IMR-90 (cell line): ENCODE measurements at regions not wholly inside any gene's neighbourhood (a gene's known extent, or its start where the extent isn't known, plus 50 kb on each side); places are given as distances from the start of the nearest gene placed in this dataset.

Source experiments
- BHLHE40 ChIP-seq: fragments of 150-350 bp; IDR thresholded peaks from 2 replicates; pipeline ENCODE4 v1.6.1; 2016; ENCODE audit warnings: mild to moderate bottlenecking, low read depth, low read length
- CEBPB ChIP-seq: IDR thresholded peaks from 2 replicates; pipeline ENCODE4 v1.6.1; 2012; ENCODE audit warnings: low read depth, low read length, improper control_type of control experiment
- MAFK ChIP-seq: IDR thresholded peaks from 2 replicates; pipeline ENCODE4 v1.6.1; 2012; ENCODE audit warnings: low read depth, low read length, improper control_type of control experiment
- MAZ ChIP-seq: IDR thresholded peaks from 2 replicates; pipeline ENCODE4 v1.6.1; 2012; ENCODE audit warnings: low read depth, mild to moderate bottlenecking, low read length, improper control_type of control experiment, moderate library complexity, borderline replicate concordance
- MXI1 ChIP-seq: IDR thresholded peaks from 2 replicates; pipeline ENCODE4 v1.6.1; 2012; ENCODE audit warnings: low read depth, mild to moderate bottlenecking, low read length, moderate library complexity, borderline replicate concordance
- NFE2L2 ChIP-seq: fragments of 150-350 bp; IDR thresholded peaks from 2 replicates; pipeline ENCODE4 v1.6.1; 2016; ENCODE audit warnings: low read depth, mild to moderate bottlenecking, low read length
- POLR2A ChIP-seq: IDR thresholded peaks from 2 replicates; pipeline ENCODE4 v1.6.1; 2012; ENCODE audit warnings: mild to moderate bottlenecking, low read depth, low read length
- RAD21 ChIP-seq: IDR thresholded peaks from 2 replicates; pipeline ENCODE4 v1.6.1; 2012; ENCODE audit warnings: low read length, improper control_type of control experiment
- RCOR1 ChIP-seq: IDR thresholded peaks from 2 replicates; pipeline ENCODE4 v1.6.1; 2012; ENCODE audit warnings: mild to moderate bottlenecking, low read length, improper control_type of control experiment; ENCODE audit not compliant: insufficient replicate concordance
- RFX5 ChIP-seq: IDR thresholded peaks from 2 replicates; pipeline ENCODE4 v1.8.0; 2012; ENCODE audit warnings: low read depth, mild to moderate bottlenecking, low read length, moderate library complexity
- SMC3 ChIP-seq: fragments of 150-350 bp; IDR thresholded peaks from 2 replicates; pipeline ENCODE4 v1.6.1; 2016; ENCODE audit warnings: low read depth, mild to moderate bottlenecking, antibody characterized with exemption, low read length, moderate library complexity
- TF ChIP-seq, protein P1 (sequence below): conservative IDR thresholded peaks from 2 replicates; pipeline ENCODE4 v1.5.1; 2012; ENCODE audit warnings: mild to moderate bottlenecking, low read depth, low read length, improper control_type of control experiment
- TF ChIP-seq, protein P2 (sequence below): fragments of 150-350 bp; IDR thresholded peaks from 2 replicates; pipeline ENCODE4 v1.6.1; 2016; ENCODE audit warnings: low read depth, mild to moderate bottlenecking, low read length, moderate library complexity, borderline replicate concordance
- TF ChIP-seq, protein P3 (sequence below): fragments of 150-350 bp; IDR thresholded peaks from 2 replicates; pipeline ENCODE4 v1.6.1; 2017; ENCODE audit warnings: mild to moderate bottlenecking, antibody characterized with exemption, low read length, low read depth

DNA sequence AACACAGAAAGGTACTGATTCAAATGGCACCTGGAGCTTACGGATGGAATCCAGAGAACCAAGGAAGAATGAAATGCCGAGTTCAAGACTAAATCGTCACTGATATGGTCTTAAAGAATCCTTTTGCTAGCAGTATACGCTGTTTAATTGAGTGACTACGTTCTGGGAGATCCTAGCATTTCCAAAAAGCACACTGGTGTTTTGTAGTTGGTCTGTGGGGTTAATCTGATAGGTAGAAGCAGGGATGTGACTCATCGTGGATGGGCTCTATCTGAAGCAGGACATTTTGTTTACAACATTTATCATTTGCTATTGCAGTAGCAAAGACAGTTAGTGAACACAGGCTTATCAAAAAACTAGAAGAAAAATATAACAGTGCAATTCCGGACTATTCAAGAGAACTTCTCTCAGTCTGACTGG, 169.2 kb upstream of the HMGA2 start:
- no peak for TF ChIP-seq BHLHE40
- TF ChIP-seq POLR2A, result no peak
- TF ChIP-seq CEBPB, result 0 out of 2 replicates have a peak, but pooled peaks have one; percentile 8
- TF ChIP-seq, protein P1, sequence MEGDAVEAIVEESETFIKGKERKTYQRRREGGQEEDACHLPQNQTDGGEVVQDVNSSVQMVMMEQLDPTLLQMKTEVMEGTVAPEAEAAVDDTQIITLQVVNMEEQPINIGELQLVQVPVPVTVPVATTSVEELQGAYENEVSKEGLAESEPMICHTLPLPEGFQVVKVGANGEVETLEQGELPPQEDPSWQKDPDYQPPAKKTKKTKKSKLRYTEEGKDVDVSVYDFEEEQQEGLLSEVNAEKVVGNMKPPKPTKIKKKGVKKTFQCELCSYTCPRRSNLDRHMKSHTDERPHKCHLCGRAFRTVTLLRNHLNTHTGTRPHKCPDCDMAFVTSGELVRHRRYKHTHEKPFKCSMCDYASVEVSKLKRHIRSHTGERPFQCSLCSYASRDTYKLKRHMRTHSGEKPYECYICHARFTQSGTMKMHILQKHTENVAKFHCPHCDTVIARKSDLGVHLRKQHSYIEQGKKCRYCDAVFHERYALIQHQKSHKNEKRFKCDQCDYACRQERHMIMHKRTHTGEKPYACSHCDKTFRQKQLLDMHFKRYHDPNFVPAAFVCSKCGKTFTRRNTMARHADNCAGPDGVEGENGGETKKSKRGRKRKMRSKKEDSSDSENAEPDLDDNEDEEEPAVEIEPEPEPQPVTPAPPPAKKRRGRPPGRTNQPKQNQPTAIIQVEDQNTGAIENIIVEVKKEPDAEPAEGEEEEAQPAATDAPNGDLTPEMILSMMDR, result no peak
- no peak for TF ChIP-seq NFE2L2
- TF ChIP-seq MXI1, result no peak
- TF ChIP-seq RAD21, result no peak
- TF ChIP-seq, protein P2, sequence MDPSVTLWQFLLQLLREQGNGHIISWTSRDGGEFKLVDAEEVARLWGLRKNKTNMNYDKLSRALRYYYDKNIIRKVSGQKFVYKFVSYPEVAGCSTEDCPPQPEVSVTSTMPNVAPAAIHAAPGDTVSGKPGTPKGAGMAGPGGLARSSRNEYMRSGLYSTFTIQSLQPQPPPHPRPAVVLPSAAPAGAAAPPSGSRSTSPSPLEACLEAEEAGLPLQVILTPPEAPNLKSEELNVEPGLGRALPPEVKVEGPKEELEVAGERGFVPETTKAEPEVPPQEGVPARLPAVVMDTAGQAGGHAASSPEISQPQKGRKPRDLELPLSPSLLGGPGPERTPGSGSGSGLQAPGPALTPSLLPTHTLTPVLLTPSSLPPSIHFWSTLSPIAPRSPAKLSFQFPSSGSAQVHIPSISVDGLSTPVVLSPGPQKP, result no peak
- TF ChIP-seq, protein P3, sequence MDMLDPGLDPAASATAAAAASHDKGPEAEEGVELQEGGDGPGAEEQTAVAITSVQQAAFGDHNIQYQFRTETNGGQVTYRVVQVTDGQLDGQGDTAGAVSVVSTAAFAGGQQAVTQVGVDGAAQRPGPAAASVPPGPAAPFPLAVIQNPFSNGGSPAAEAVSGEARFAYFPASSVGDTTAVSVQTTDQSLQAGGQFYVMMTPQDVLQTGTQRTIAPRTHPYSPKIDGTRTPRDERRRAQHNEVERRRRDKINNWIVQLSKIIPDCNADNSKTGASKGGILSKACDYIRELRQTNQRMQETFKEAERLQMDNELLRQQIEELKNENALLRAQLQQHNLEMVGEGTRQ, result no peak
- no peak for TF ChIP-seq RCOR1
- no peak for TF ChIP-seq MAZ
- no peak for TF ChIP-seq RFX5
- no peak for TF ChIP-seq SMC3
- no peak for TF ChIP-seq MAFK
